Stimulated activated CD8-positive, alpha-beta memory T cell treated with anti-CD3 and anti-CD28 coated beads, Interleukin-15, amount 100 ng/mL, for 24 hours (primary cell): ENCODE measurements at regions not wholly inside any gene's neighbourhood (a gene's known extent, or its start where the extent isn't known, plus 50 kb on each side); places are given as distances from the start of the nearest gene placed in this dataset.

ENCODE experiments used
- DNase-seq: peaks from one replicate; pipeline ENCODE4 v3.0.0-alpha.2; 2020; ENCODE audit warnings: low read depth

GRCh38 chr22:49170053-49170452, 657.6 kb downstream of the BRD1 start:
- DNase-seq, result no peak

- no peak for DNase-seq
These were observed 658.5 kb downstream of the BRD1 start for GRCh38 chr22:49169074-49169744.

- DNase-seq, result no peak
These were observed 659.4 kb downstream of the BRD1 start for GRCh38 chr22:49168219-49168813.

DNA sequence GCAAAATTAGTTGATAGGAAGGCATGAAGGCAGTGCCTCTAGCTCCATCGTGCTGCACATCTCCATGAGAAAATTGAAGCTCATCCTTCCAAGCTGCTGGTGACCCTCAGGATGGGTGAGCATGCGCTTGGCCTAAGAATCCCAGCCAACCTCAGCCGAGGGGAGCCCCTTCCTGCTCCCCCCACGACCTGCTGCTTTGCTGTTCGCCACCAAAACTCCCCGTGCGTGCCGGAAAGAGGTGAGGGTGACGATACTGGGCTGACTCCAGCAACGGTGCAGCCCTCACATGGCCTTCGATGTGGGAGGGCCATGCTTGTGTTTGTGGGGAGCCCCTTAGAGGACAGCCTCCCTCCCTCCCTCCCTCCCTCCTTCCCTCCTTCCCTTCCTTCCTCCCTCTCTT, 660.9 kb downstream of the BRD1 start:
- no peak for DNase-seq

GRCh38 chr22:49166211-49166610, 661.5 kb downstream of the BRD1 start:
- DNase-seq, result no peak

DNA sequence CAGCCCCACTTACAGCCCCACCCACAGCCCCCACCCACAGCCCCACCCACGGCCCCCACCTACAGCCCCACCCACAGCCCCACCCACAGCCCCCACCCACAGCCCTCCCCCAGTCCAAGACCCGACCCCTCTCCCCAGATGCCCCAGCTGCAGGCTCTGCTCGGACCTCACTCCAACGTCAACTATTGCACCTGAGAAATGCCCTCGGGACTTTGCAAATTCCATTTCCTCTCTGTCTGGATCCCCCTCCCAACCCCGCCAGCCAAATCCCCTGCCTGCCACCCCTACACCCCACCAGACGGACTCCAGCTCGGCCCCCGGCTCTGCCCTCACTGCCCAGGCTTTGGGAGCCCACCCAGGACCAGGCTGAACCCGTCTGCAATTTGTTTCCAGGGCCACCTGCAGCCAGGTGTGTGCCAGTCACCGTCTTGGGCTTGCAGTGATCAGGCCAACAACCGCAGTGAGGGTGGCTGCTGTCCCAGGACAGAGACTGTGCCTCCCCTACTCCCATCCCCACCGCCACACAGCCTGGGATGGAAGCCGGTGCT, 662.8 kb downstream of the BRD1 start:
- DNase-seq, result no peak

- no peak for DNase-seq
These were observed 663.5 kb downstream of the BRD1 start for GRCh38 chr22:49163960-49164690.

DNA sequence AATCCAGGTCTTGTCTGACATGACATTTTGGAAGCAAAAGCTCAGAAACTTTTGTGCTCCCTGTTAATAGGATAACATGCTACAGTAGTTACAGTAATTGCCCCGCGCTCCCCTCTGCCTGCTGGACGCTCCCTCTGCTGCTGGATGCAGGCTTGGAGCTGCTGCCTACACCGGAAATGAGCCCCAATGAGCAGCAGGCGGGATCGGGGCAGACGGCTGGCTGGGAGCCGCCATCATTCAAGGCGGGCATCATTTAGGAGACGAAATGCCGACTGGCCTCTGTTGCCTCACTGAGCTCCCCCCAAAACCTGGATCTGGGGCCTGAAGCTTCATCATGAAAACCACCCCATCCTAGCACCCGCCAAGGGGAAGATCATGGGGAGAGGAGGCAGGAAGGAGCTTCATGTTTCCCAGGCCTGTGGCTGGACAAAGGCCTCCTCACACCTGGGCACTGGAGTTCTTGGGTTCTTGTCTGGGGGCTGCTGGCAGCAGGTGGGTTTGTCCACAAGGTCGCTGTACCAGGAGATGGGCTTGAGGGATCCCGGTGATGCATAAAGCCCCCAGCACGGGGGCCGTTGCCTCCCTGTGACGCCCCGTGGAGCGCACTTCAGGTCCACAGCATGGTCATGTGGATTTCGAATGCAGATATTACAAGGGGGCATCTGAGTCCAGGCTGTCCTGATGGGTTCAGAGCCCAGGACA, 664.3 kb downstream of the BRD1 start:
- DNase-seq, result no peak

DNA sequence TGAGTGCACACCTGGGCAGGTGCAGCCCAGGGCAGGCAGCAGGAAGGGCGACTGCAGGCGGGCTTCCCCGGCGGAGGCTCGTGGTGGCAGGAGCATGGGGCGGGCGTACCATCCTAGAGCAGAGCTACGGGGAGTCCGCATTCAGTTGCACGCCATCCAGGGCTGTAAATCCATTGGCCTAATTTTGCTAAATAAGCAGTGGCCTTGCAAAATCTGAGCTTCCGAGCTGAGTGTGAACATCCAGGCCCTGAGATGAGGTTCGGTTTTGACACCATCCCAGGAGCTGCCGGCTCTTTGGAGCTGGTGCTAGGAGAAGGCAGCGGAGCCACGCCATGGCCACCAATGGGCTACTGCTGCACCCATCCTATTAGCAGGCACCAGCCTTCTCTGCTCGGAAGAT, 664.8 kb downstream of the BRD1 start:
- no peak for DNase-seq

DNA sequence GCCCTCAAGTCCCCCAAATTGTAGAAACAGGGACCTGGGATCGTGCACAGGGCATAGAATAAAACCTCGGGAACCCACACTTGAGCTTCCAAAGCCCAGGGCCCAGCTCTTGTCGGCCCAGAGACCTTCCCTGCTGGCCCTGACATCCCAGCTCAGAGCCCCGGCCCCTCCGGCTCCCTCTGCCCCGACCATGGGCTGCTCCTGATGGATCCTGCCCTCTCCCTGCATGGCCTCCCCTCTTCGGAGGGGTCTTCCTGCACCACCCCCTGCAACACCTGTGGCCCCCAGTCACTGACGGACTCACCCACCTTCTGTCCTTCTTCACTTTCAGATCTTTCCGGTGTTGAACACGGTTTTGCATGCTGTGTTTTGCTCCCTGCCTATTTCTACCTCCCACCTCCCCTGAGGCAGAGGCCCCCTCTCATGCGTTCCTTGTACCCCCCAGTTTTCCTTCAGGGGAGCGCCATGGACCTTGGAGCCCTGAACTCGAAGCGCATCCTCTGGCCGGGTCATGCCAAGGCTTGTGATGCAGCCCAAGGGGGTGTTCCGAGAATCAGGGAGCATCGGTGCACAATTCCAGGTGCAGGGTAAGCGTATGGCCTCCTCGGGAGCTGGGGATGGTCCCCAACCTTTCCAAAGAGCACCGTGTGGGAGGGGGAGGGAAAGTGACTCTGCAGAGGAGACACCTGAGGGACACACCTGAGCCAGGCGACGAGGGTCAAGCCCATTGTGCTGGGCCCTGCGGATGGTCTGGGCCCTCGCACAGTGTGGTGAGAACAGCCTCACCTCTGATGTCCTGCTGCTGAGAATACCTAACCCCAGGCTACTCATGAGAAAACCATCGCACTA, 666.4 kb downstream of the BRD1 start:
- no peak for DNase-seq

DNA sequence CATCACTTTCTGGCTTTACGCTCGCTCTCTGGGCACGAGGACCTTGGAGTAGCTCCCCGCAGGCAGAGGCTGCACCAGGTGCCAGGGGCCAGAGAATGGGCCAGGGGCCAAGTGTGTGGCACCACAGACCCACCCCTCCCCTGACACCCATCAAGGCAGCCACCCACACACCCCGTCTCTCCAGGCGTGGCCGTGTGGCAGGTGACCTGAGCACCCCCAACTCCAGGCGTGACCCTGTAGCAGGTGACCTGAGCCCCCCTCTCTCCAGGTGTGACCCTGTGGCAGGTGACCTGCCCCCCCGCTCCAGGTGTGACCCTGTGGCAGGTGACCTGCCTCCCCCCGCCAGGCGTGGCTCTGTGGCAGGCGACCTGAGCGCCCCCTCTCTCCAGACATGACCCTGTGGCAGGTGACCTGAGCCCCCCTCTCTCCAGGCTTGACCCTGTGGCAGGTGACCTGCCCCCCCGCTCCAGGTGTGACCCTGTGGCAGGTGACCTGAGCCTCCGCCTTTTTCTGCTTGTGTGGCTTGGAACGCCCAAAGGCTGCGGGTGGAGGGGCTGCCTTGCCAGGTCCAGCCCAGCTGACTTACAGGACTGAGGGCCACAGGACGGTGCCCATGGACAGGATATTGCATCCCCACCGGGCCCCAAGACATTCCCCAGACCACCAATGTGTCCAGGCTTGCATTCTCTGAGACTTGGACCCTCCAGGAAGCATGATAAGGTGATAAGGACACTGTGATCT, 667.2 kb downstream of the BRD1 start:
- no peak for DNase-seq

DNA sequence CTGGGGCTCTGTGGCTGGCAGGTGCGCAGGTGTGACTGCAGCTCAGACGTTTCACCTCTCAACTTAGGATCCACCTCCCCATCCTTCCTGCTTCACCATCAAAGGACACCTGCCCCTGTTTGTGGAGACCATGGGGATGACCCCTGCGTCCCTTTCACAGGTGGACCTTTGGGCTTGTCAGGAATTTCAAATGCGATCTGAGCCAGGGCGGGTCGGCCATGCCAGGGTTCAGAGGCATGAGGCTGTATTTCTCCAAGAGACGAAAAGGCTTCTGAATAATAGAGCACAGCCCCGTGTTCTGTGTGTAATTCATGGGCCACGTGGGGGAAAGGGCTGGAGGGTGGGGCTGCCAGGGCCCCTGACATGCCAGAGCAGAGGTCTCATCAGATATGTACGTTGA, 668.0 kb downstream of the BRD1 start:
- no peak for DNase-seq

DNA sequence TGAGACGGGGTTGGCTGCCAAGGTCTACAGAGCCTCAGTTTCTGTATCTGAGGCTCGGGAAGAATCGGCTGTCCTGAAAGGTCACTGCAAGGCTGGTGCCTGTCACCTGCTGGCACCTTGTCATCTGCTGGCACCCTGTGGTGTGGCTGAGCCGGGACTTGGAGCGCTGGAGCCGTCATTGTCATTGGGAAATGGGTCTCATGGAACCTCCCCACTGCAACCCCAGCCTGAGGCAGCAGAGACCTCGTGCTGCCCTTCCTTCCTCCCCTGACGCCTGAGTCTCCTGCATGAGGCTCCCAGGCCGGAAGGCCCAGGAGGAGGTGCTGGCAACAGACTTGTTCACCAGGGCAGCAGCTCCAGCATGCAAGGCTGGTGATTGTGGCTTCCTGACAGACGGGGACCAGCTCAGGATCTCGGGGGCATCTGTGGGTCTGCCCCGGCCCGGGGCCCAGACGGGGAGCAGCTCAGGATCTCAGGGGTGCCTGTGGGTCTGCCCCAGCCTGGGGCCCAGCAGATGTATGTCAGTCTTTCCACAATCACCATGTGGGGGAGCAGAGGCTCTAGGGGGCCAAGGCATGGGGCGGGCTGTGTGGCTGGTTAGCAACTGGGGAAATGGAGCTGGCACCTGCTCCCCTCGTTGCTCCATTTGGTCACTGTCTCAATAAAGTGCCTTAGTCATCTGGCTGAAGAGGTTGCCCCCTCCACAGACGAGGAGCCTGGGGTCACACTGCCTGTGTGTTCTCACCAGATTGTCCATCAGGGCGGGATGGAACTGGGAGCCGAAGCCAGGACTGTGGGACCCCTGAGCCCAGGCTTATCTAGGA, 668.7 kb downstream of the BRD1 start:
- DNase-seq, result no peak

DNA sequence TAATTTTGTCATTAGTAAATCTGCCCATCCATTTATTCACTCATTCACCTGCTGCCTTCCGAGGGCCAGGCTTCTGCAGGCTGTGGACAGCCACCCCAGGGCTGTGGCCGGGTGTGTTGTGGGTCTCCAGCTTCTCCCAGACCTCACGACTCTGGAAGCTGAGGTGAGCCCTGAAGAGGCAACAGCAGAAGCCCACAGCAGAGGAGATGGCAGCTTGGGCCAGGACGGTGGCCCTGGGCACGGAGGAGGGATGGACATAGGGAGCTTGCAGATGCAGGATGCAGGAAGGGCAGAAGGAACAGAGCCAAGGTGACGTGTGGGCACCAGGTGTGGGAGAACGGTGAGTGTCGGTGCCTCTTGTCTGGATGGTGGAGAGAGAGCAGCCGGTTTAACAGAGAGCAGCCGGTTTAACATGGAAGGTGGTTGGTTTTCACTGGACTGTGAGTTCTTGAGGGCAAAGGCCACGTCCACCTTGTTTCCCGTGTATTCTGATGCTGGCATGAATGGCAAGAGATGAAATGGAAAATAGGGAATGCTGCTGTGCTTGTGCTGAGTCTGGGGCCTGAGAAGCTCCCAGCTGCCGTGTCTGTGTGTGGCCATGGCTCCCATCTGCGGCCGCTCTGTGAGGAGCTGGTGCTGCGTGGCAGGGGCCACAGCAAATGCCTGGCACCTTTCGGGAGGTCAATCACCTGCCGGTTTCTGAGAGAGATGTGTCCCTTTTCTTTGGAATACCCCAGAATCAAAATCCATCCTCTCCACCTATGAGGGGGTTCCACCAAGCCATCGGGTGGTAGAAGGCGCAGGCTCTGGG, 669.9 kb downstream of the BRD1 start:
- no peak for DNase-seq

- no peak for DNase-seq
These were observed 670.9 kb downstream of the BRD1 start for GRCh38 chr22:49156662-49157285.

DNA sequence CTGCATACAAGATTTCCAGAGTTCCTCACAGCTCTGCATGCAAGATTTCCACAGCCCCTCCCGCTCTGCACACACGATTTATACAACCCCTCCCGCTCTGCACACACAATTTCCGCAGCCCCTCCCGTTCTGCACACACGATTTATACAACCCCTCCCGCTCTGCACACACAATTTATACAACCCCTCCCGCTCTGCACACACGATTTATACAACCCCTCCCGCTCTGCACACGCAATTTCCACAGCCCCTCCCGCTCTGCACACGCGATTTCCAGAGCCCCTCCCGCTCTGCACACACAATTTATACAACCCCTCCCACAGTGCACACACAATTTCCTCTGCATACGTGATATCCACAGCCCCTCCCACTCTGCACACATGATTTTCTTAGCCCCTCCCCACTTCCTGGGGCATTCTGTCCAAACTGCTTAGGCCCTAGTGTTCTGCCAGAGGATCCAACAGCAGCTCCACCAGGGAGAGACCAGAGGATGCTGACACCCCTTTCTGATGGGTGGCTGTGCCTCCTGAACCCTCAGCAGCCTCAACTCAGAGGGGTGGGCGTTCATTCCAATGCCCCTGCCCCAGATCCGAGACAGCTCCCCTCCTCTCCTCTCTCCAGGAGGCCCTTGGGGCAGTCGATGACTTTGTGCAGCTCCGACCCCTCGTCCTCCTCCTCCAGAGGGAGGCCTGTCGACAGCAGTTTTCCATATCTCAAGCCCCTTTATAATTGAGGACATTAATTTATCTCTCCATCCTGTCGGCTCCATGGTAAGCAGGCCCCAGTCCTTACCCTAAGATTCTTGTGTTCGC, 671.7 kb downstream of the BRD1 start:
- no peak for DNase-seq

GRCh38 chr22:49155039-49155769, 672.5 kb downstream of the BRD1 start:
- DNase-seq, result no peak
